ENCODE measurements at regions not wholly inside any gene's neighbourhood (a gene's known extent, or its start where the extent isn't known, plus 50 kb on each side); places are given as distances from the start of the nearest gene placed in this dataset.

GRCh38 chr12:67558775-67559174 is 89.8 kb upstream of the DYRK2 start:
- no peak for TF ChIP-seq EGR1 (IDR thresholded peaks at IDR 0.05)
- TF ChIP-seq CREB1 (IDR thresholded peaks at IDR 0.05; ENCODE audit: low read depth) = no peak
- no peak for TF ChIP-seq RAD21 (IDR thresholded peaks at IDR 0.05; ENCODE audit: low read depth)
- TF ChIP-seq, protein P1, sequence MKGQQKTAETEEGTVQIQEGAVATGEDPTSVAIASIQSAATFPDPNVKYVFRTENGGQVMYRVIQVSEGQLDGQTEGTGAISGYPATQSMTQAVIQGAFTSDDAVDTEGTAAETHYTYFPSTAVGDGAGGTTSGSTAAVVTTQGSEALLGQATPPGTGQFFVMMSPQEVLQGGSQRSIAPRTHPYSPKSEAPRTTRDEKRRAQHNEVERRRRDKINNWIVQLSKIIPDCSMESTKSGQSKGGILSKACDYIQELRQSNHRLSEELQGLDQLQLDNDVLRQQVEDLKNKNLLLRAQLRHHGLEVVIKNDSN (IDR thresholded peaks at IDR 0.05) = no peak
- TF ChIP-seq TAF1 (IDR thresholded peaks at IDR 0.05; ENCODE audit: low read depth) = no peak
- no peak for TF ChIP-seq MAX (IDR thresholded peaks at IDR 0.05)
- TF ChIP-seq CEBPB (IDR thresholded peaks at IDR 0.05) = no peak
- TF ChIP-seq REST (IDR thresholded peaks at IDR 0.05; ENCODE audit: low read depth) = no peak
- TF ChIP-seq EP300 (IDR thresholded peaks at IDR 0.05; ENCODE audit: borderline replicate concordance) = no peak
- no peak for TF ChIP-seq FOXM1 (IDR thresholded peaks at IDR 0.05; ENCODE audit: borderline replicate concordance, low read depth)

DNA sequence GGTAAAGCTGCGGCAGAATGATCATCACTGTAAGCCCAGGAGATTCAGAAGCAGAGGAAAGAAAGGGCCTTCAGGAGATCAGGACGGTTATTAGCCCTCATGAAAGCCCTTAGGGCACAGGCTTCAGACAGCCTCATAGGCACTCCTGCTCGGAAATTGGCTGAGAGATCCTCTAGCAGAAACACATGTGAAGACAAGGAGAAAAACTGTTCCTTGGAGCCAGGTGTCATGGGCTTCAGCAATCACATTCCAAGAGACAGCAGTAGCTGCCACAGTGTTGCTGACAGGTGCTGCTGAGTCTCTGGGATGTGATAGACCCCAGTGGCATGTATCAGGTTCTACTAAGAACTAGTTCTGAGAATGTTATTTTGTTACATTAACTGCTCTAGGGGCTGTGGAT is 88.8 kb upstream of the DYRK2 start:
- TF ChIP-seq CEBPB (IDR thresholded peaks at IDR 0.05) = no peak
- TF ChIP-seq TAF1 (IDR thresholded peaks at IDR 0.05; ENCODE audit: low read depth) = no peak
- no peak for TF ChIP-seq CREB1 (IDR thresholded peaks at IDR 0.05; ENCODE audit: low read depth)
- TF ChIP-seq FOXM1 (IDR thresholded peaks at IDR 0.05; ENCODE audit: borderline replicate concordance, low read depth) = no peak
- TF ChIP-seq, protein P1 (IDR thresholded peaks at IDR 0.05) = no peak
- TF ChIP-seq NFIC (IDR thresholded peaks at IDR 0.05) = no peak
- TF ChIP-seq EGR1 (IDR thresholded peaks at IDR 0.05) = no peak
- no peak for TF ChIP-seq TEAD4 (IDR thresholded peaks at IDR 0.05)
- no peak for TF ChIP-seq MAX (IDR thresholded peaks at IDR 0.05)
- no peak for TF ChIP-seq EP300 (IDR thresholded peaks at IDR 0.05; ENCODE audit: borderline replicate concordance)
- no peak for TF ChIP-seq RAD21 (IDR thresholded peaks at IDR 0.05; ENCODE audit: low read depth)
- TF ChIP-seq ZBTB7A (IDR thresholded peaks at IDR 0.05; ENCODE audit: low read depth) = no peak
- TF ChIP-seq TCF12 (IDR thresholded peaks at IDR 0.05; ENCODE audit: low read depth) = no peak
- no peak for TF ChIP-seq REST (IDR thresholded peaks at IDR 0.05; ENCODE audit: low read depth)
- TF ChIP-seq YY1 (IDR thresholded peaks at IDR 0.05; ENCODE audit: low read depth) = no peak

DNA sequence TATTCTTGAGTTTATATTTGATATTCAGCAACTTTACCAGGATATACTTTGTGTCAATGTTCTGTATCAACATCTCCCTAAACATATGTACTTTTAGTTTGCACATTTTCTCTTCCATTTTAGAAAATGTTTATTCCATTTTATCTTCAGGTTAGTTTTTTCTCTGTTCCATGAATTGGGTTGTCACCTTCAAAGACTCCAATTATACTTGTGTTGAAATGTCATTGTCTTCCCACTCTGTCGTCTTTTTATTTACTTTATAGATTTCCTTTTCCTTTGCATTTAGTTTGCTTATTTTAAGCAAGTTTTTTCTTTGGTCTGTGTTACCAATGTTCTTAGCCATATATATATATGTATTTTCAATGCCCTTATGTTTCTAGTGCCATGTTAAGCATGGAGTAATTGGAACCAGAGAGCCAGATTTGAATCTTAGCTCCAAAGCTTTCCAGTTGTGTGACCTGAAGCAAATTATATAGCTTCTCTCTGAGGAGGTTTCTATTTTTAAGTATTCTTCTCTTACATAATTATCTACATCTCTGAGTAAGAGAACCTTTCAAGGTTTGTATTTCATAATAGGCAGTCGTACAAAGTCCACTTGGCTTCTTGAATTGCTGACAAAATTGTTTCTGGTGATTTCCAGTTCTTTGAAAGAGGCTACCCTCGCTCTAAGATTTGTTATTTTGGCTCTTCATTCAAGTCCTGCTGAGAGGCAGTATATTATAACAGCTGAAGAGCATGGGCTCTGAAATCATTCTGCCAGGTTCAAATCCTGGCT is 85.8 kb upstream of the DYRK2 start:
- no peak for TF ChIP-seq CEBPB (IDR thresholded peaks at IDR 0.05)
- no peak for TF ChIP-seq MAX (IDR thresholded peaks at IDR 0.05)
- TF ChIP-seq TAF1 (IDR thresholded peaks at IDR 0.05; ENCODE audit: low read depth) = no peak
- no peak for TF ChIP-seq TEAD4 (IDR thresholded peaks at IDR 0.05)
- no peak for TF ChIP-seq TCF12 (IDR thresholded peaks at IDR 0.05; ENCODE audit: low read depth)
- TF ChIP-seq FOXM1 (IDR thresholded peaks at IDR 0.05; ENCODE audit: borderline replicate concordance, low read depth) = no peak
- no peak for TF ChIP-seq YY1 (IDR thresholded peaks at IDR 0.05; ENCODE audit: low read depth)
- TF ChIP-seq REST (IDR thresholded peaks at IDR 0.05; ENCODE audit: low read depth) = no peak
- TF ChIP-seq CREB1 (IDR thresholded peaks at IDR 0.05; ENCODE audit: low read depth) = no peak
- no peak for TF ChIP-seq ZBTB7A (IDR thresholded peaks at IDR 0.05; ENCODE audit: low read depth)
- TF ChIP-seq RAD21 (IDR thresholded peaks at IDR 0.05; ENCODE audit: low read depth) = no peak

DNA sequence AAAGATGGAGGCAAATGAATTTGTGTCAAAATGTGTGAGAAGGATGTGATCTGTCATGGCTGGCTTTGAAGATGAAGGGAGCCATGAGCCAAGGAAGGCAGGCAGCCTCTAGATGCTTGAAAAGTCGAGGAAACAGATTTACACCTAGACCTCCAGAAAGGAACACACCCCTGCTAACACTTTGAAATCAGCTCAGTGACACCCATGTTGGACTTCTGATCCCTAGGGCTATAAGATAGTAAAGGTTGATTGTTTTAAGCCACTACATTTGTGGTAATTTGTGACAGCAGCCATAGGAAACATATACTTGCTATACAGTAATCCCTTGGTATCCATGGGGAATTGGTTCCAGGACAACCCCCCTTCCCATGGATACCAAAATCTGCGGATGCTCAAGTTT is 80.5 kb upstream of the DYRK2 start:
- TF ChIP-seq NFIC (IDR thresholded peaks at IDR 0.05) = no peak
- no peak for TF ChIP-seq TCF12 (IDR thresholded peaks at IDR 0.05; ENCODE audit: low read depth)
- TF ChIP-seq REST (IDR thresholded peaks at IDR 0.05; ENCODE audit: low read depth) = no peak
- no peak for TF ChIP-seq TAF1 (IDR thresholded peaks at IDR 0.05; ENCODE audit: low read depth)
- no peak for TF ChIP-seq YY1 (IDR thresholded peaks at IDR 0.05; ENCODE audit: low read depth)
- no peak for TF ChIP-seq CEBPB (IDR thresholded peaks at IDR 0.05)
- no peak for TF ChIP-seq FOXM1 (IDR thresholded peaks at IDR 0.05; ENCODE audit: borderline replicate concordance, low read depth)
- no peak for TF ChIP-seq CREB1 (IDR thresholded peaks at IDR 0.05; ENCODE audit: low read depth)

Measured in Ishikawa (cell line).